AG09309 (cell line): ENCODE measurements at regions not wholly inside any gene's neighbourhood (a gene's known extent, or its start where the extent isn't known, plus 50 kb on each side); places are given as distances from the start of the nearest gene placed in this dataset.
"Not testable (repeated sequence)": the region's sequence is repeated elsewhere in the genome, so short reads cannot be mapped to it uniquely, and the experiment has no call there.

ENCODE experiments used
- DNase-seq: peaks from one replicate; pipeline ENCODE4 v3.0.0-alpha.2; 2010; ENCODE audit warnings: low read depth
- H3K4me3 ChIP-seq: 2 replicates; pipeline ENCODE4 v1.5.1; 2011; ENCODE audit warnings: mild to moderate bottlenecking, low read depth, low read length, moderate library complexity; ENCODE audit not compliant: control insufficient read depth
- CTCF ChIP-seq: IDR thresholded peaks from 2 replicates; pipeline ENCODE4 v1.5.1; 2011; ENCODE audit warnings: mild to moderate bottlenecking, low read depth, low read length, inconsistent platforms; ENCODE audit not compliant: insufficient read depth, control insufficient read depth; ENCODE audit errors: missing control alignments

GRCh38 chr7:3146571-3147226 is 103.0 kb upstream of the CARD11 start:
- no peak overlapping the region for H3K4me3 ChIP-seq
- no peak for TF ChIP-seq CTCF
- DNase-seq, result no peak

GRCh38 chr7:3148471-3148870 is 104.8 kb upstream of the CARD11 start:
- DNase-seq, H3K4me3 ChIP-seq: not testable (repeated sequence)

- no peak for DNase-seq
- TF ChIP-seq CTCF, result no peak
- no peak overlapping the region for H3K4me3 ChIP-seq
Measured at GRCh38 chr7:3149231-3149995, 105.7 kb upstream of the CARD11 start.

GRCh38 chr7:3150027-3150426 is 106.4 kb upstream of the CARD11 start:
- no peak for TF ChIP-seq CTCF
- no peak for DNase-seq

GRCh38 chr7:3151784-3152183 is 108.1 kb upstream of the CARD11 start:
- DNase-seq, result no peak
- H3K4me3 ChIP-seq, result no peak overlapping the region
- TF ChIP-seq CTCF, result no peak

More at GRCh38 chr7:3150027-3150426, 106.4 kb upstream of the CARD11 start:
- no peak overlapping the region for H3K4me3 ChIP-seq

GRCh38 chr7:3152714-3153113 is 109.0 kb upstream of the CARD11 start:
- TF ChIP-seq CTCF, result no peak
- H3K4me3 ChIP-seq, result no peak overlapping the region
- no peak for DNase-seq

GRCh38 chr7:3153118-3153517 is 109.5 kb upstream of the CARD11 start:
- no peak overlapping the region for H3K4me3 ChIP-seq
- no peak for DNase-seq
- no peak for TF ChIP-seq CTCF
